GM21723 (cell line): ENCODE measurements at regions not wholly inside any gene's neighbourhood (a gene's known extent, or its start where the extent isn't known, plus 50 kb on each side); places are given as distances from the start of the nearest gene placed in this dataset.
"Not testable (repeated sequence)": the region's sequence is repeated elsewhere in the genome, so short reads cannot be mapped to it uniquely, and the experiment has no call there.

Experiments used
- ATAC-seq: cut with Tn5 transposase; IDR thresholded peaks from one replicate; pipeline ENCODE4 v1.9.1; 2021; ENCODE audit warnings: mild to moderate bottlenecking, moderate library complexity; ENCODE audit not compliant: unreplicated experiment

GRCh38 chr2:111385226-111385957, 264.7 kb downstream of the BCL2L11 start:
- ATAC-seq, result not testable (repeated sequence)

GRCh38 chr2:111390605-111391004, 269.9 kb downstream of the BCL2L11 start:
- ATAC-seq, result not testable (repeated sequence)

- not testable (repeated sequence) for ATAC-seq
These were observed 274.8 kb downstream of the BCL2L11 start for GRCh38 chr2:111395350-111396128.

- ATAC-seq, result not testable (repeated sequence)
These were observed 280.0 kb downstream of the BCL2L11 start for GRCh38 chr2:111400598-111401253.

- not testable (repeated sequence) for ATAC-seq
These were observed 280.8 kb downstream of the BCL2L11 start for GRCh38 chr2:111401270-111402140.

- ATAC-seq, result not testable (repeated sequence)
These were observed 281.7 kb downstream of the BCL2L11 start for GRCh38 chr2:111402450-111402849.

- not testable (repeated sequence) for ATAC-seq
These were observed 282.6 kb downstream of the BCL2L11 start for GRCh38 chr2:111403287-111403686.

GRCh38 chr2:111406616-111407015, 285.9 kb downstream of the BCL2L11 start:
- ATAC-seq, result not testable (repeated sequence)

- ATAC-seq, result not testable (repeated sequence)
These were observed 287.0 kb downstream of the BCL2L11 start for GRCh38 chr2:111407632-111408194.

GRCh38 chr2:111410868-111411406, 290.2 kb downstream of the BCL2L11 start:
- ATAC-seq, result not testable (repeated sequence)

GRCh38 chr2:111411867-111412681, 291.4 kb downstream of the BCL2L11 start:
- not testable (repeated sequence) for ATAC-seq

- ATAC-seq, result not testable (repeated sequence)
These were observed 292.3 kb downstream of the BCL2L11 start for GRCh38 chr2:111412841-111413650.

- not testable (repeated sequence) for ATAC-seq
These were observed 293.2 kb downstream of the BCL2L11 start for GRCh38 chr2:111413950-111414349.

GRCh38 chr2:111415765-111416743, 295.3 kb downstream of the BCL2L11 start:
- ATAC-seq, result not testable (repeated sequence)

- not testable (repeated sequence) for ATAC-seq
These were observed 296.3 kb downstream of the BCL2L11 start for GRCh38 chr2:111417026-111417425.

- not testable (repeated sequence) for ATAC-seq
These were observed 297.6 kb downstream of the BCL2L11 start for GRCh38 chr2:111418091-111418875.
